AG04449 (cell line): ENCODE measurements at regions not wholly inside any gene's neighbourhood (a gene's known extent, or its start where the extent isn't known, plus 50 kb on each side); places are given as distances from the start of the nearest gene placed in this dataset.

Experiments used
- CTCF ChIA-PET: fragments of 350-600 bp; formaldehyde crosslinking; extraction: SDS; loops from one replicate; lab custom pipeline; 2021; ENCODE audit warnings: antibody characterized with exemption; lab: Yijun Ruan, JAX
- POLR2A ChIA-PET: fragments of 400-600, 350-600 bp; formaldehyde crosslinking; extraction: SDS; loops from one replicate; lab custom pipeline; 2020; ENCODE audit warnings: antibody characterized with exemption, inconsistent platforms; lab: Yijun Ruan, JAX
- DNase-seq: peaks from one replicate; pipeline ENCODE4 v3.0.0-alpha.2; 2010; ENCODE audit warnings: low read depth, low spot score
- H3K4me3 ChIP-seq: 2 replicates; pipeline ENCODE4 v1.5.1; 2011; ENCODE audit warnings: low read depth, mild to moderate bottlenecking, control low read depth, low read length
- TF ChIP-seq, protein P1 (sequence below): IDR thresholded peaks from one replicate; pipeline ENCODE4 v1.5.1; 2011; ENCODE audit warnings: mild to moderate bottlenecking, moderate library complexity, low read length, control low read depth, inconsistent platforms; ENCODE audit not compliant: insufficient read depth; ENCODE audit errors: missing control alignments

DNA sequence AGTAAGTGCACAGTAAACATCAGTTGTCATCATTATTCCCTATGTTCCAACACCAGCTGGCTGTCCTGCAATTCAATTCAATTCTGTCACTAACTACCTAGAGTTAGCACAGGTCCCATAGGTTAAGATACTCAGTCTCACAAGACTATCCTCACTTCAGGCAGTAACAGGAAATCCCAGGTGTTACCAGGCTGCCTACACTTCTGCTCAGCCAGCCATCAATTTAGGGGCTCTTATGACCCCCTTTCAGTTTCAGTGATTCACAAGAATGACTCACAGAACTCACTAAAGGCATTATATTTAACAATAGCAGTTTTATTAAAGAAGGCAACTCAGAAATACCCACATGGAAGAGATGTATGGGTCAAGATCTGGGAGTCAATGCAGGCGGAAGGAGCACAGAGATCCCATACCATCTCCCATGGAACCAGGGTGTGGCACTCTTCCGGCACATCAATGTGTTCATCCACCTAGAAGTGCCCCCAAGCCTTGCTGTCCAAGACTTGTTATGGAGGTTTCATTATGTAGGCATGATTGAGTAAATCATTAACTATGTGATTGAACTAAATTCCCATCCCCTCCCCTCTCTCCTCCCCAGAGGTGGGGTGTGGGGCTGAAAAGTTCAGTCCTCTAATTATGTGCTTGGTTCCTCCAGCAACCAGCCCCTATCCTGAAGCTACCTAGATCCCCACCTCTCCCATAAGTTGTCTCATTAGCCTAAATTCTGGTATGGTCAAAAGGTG lies 120.8 kb upstream of the WSCD2 start:
- no peak for DNase-seq
- POLR2A ChIA-PET, result no interaction called here
- CTCF ChIA-PET, result no interaction called here
- no peak overlapping the region for H3K4me3 ChIP-seq
- TF ChIP-seq, protein P1, sequence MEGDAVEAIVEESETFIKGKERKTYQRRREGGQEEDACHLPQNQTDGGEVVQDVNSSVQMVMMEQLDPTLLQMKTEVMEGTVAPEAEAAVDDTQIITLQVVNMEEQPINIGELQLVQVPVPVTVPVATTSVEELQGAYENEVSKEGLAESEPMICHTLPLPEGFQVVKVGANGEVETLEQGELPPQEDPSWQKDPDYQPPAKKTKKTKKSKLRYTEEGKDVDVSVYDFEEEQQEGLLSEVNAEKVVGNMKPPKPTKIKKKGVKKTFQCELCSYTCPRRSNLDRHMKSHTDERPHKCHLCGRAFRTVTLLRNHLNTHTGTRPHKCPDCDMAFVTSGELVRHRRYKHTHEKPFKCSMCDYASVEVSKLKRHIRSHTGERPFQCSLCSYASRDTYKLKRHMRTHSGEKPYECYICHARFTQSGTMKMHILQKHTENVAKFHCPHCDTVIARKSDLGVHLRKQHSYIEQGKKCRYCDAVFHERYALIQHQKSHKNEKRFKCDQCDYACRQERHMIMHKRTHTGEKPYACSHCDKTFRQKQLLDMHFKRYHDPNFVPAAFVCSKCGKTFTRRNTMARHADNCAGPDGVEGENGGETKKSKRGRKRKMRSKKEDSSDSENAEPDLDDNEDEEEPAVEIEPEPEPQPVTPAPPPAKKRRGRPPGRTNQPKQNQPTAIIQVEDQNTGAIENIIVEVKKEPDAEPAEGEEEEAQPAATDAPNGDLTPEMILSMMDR, result no peak

DNA sequence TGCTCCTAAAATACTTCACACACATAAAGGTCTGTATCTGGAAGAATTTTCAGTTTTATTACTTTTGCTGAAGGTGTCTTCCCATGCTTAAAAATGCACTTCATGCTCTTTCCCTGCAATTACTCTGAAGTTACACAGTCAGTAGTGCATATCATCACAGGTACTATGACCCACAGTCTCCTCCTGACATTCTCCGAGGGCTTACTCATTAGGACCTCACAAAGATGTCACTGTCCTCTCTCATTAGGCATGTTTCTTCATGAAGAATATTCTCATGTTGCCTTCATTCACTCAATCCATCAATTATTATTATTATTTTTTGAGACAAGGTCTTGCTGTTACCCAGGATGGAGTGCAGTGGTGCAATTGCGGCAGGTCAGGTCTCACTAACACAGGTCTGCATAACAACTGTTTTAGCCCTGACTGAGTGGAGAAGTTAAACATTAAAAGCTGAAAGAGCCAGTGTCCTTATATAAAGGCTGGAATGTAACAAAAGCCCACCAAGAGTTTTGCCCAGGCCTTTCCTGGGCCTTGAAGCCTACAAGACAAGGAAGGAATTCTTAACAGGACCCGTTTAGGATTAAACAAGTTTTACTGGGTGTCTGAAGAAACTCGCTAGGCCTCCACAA lies 119.5 kb upstream of the WSCD2 start:
- TF ChIP-seq, protein P1, result no peak
- no peak for DNase-seq
- ChIA-PET CTCF (no interaction called here), POLR2A (no interaction called here)
- H3K4me3 ChIP-seq, result no peak overlapping the region

GRCh38 chr12:108016022-108016564 lies 113.0 kb upstream of the WSCD2 start:
- DNase-seq, result no peak
- ChIA-PET CTCF (no interaction called here), POLR2A (no interaction called here)
- TF ChIP-seq, protein P1, result no peak
- no peak overlapping the region for H3K4me3 ChIP-seq

- POLR2A ChIA-PET, result no interaction called here
- no peak overlapping the region for H3K4me3 ChIP-seq
- CTCF ChIA-PET, result no interaction called here
- no peak for DNase-seq
- TF ChIP-seq, protein P1, result no peak
These were observed 111.5 kb upstream of the WSCD2 start for GRCh38 chr12:108017472-108018057.

GRCh38 chr12:108019862-108020261 lies 109.2 kb upstream of the WSCD2 start:
- ChIA-PET POLR2A (no interaction called here), CTCF (interaction anchor here (1.1 kb wide), 1 partner anchor 27 kb away, joined by 3 read pairs; no protein-coding TSS in a partner anchor)
- DNase-seq, result no peak
- H3K4me3 ChIP-seq, result no peak overlapping the region
- TF ChIP-seq, protein P1, result no peak

DNA sequence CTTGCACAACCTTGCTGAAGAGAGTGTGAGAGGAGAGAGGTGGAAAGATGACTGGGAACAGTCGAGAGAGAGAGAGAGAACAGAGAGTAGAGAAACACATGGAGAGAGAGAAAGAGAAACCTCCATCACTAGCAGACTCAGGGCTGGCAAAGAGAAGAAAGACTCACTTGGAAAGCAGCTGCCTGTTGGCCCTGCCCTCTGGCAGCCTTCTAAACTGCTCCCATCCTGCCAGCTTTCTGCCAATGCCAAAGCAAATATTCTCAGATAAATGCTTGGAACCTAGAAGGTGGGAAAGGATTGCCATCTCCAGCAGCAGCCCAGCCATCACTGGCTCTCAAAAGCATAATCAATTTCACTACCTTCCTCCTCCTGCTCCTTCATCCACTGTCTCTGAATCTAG lies 107.9 kb upstream of the WSCD2 start:
- no peak overlapping the region for H3K4me3 ChIP-seq
- ChIA-PET POLR2A (no interaction called here), CTCF (no interaction called here)
- TF ChIP-seq, protein P1, result no peak
- DNase-seq, result no peak
